ENCODE measurements at regions not wholly inside any gene's neighbourhood (a gene's known extent, or its start where the extent isn't known, plus 50 kb on each side); places are given as distances from the start of the nearest gene placed in this dataset.
"Not testable (repeated sequence)": the region's sequence is repeated elsewhere in the genome, so short reads cannot be mapped to it uniquely, and the experiment has no call there.

GRCh38 chr6:55960344-55960743 is 85.0 kb upstream of the BMP5 start:
- DNase-seq (ENCODE audit: low spot score) (no peak), ATAC-seq (no peak)
- intact Hi-C loops (cut with DNase I): no loop called here

GRCh38 chr6:55958790-55959189 is 83.4 kb upstream of the BMP5 start:
- ATAC-seq (no peak), DNase-seq (ENCODE audit: low spot score) (no peak)
- intact Hi-C loops (cut with DNase I): no loop called here

GRCh38 chr6:55957961-55958422 is 82.6 kb upstream of the BMP5 start:
- ATAC-seq: no peak
- intact Hi-C loops (cut with DNase I): no loop called here
- no peak for DNase-seq (ENCODE audit: low spot score)

- ATAC-seq (no peak), DNase-seq (ENCODE audit: low spot score) (no peak)
- intact Hi-C loops (cut with DNase I): no loop called here
Measured at GRCh38 chr6:55955684-55956083, 80.3 kb upstream of the BMP5 start.

- no peak for DNase-seq (ENCODE audit: low spot score)
- intact Hi-C loops (cut with DNase I): no loop called here
- no peak for ATAC-seq
Measured at GRCh38 chr6:55954436-55954835, 79.0 kb upstream of the BMP5 start.

GRCh38 chr6:55953335-55953734 is 77.9 kb upstream of the BMP5 start:
- ATAC-seq: peak; percentile 90
- intact Hi-C loops (cut with DNase I): no loop called here

GRCh38 chr6:55950071-55950814 is 74.9 kb upstream of the BMP5 start:
- DNase-seq (ENCODE audit: low spot score): no peak
- intact Hi-C loops (cut with DNase I): no loop called here
- no peak for ATAC-seq

More at GRCh38 chr6:55953335-55953734, 77.9 kb upstream of the BMP5 start:
- DNase-seq (ENCODE audit: low spot score): no peak

- no peak for DNase-seq (ENCODE audit: low spot score)
- ATAC-seq: no peak
- intact Hi-C loops (cut with DNase I): no loop called here
Measured at GRCh38 chr6:55943329-55943728, 67.9 kb upstream of the BMP5 start.

GRCh38 chr6:55941702-55942101 is 66.3 kb upstream of the BMP5 start:
- intact Hi-C loops (cut with DNase I): no loop called here
- DNase-seq (ENCODE audit: low spot score) (no peak), ATAC-seq (no peak)

GRCh38 chr6:55937951-55938690 is 62.7 kb upstream of the BMP5 start:
- no peak for DNase-seq (ENCODE audit: low spot score)
- no peak for ATAC-seq
- intact Hi-C loops (cut with DNase I): no loop called here

GRCh38 chr6:55937261-55937947 is 62.0 kb upstream of the BMP5 start:
- ATAC-seq: no peak
- intact Hi-C loops (cut with DNase I): no loop called here
- DNase-seq (ENCODE audit: low spot score): no peak

- ATAC-seq (no peak), DNase-seq (ENCODE audit: low spot score) (no peak)
- intact Hi-C loops (cut with DNase I): no loop called here
Measured at GRCh38 chr6:55931101-55931500, 55.7 kb upstream of the BMP5 start.

- DNase-seq (ENCODE audit: low spot score): not testable (repeated sequence)
Measured at GRCh38 chr6:55927713-55928112, 52.3 kb upstream of the BMP5 start.

GRCh38 chr6:55925292-55925691 is 49.9 kb upstream of the BMP5 start:
- ATAC-seq (no peak), DNase-seq (ENCODE audit: low spot score) (no peak)
- intact Hi-C loops (cut with DNase I): no loop called here

More at GRCh38 chr6:55927713-55928112, 52.3 kb upstream of the BMP5 start:
- intact Hi-C loops (cut with DNase I); ATAC-seq: not testable (repeated sequence)
